Neural progenitor cell (in vitro differentiated cells): ENCODE measurements at regions not wholly inside any gene's neighbourhood (a gene's known extent, or its start where the extent isn't known, plus 50 kb on each side); places are given as distances from the start of the nearest gene placed in this dataset.

Experiments used
- EZH2phosphoT487 ChIP-seq: fragments of 200-600 bp; sonication (generic); IDR thresholded peaks from 2 replicates; pipeline ENCODE4 v1.6.1; 2017; ENCODE audit warnings: antibody characterized with exemption
- TF ChIP-seq, protein P1 (sequence below): fragments of 200-600 bp; sonication (generic); IDR thresholded peaks from 2 replicates; pipeline ENCODE4 v1.5.1; 2017; ENCODE audit warnings: antibody characterized with exemption, mild to moderate bottlenecking

DNA sequence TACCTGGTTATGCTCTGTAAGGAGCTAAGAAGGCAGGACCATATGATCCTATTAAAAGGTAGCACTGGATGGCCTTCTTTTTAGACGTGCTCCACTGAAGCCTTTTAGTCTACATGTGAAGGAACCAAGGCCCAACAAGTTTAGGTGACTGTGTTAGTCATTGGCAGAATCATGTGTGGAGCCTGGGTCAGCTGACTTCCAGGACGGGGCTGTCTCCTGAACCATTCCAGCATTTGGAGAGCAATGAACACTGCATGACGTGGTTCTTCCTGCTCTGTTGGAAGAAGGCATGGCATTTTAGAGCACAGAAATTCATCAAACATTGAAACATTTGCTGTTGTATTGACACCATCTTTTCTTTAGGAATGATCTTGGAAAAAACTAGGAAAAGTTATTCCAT is 87.8 kb upstream of the TIAM2 start:
- TF ChIP-seq, protein P1, sequence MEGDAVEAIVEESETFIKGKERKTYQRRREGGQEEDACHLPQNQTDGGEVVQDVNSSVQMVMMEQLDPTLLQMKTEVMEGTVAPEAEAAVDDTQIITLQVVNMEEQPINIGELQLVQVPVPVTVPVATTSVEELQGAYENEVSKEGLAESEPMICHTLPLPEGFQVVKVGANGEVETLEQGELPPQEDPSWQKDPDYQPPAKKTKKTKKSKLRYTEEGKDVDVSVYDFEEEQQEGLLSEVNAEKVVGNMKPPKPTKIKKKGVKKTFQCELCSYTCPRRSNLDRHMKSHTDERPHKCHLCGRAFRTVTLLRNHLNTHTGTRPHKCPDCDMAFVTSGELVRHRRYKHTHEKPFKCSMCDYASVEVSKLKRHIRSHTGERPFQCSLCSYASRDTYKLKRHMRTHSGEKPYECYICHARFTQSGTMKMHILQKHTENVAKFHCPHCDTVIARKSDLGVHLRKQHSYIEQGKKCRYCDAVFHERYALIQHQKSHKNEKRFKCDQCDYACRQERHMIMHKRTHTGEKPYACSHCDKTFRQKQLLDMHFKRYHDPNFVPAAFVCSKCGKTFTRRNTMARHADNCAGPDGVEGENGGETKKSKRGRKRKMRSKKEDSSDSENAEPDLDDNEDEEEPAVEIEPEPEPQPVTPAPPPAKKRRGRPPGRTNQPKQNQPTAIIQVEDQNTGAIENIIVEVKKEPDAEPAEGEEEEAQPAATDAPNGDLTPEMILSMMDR = no peak
- TF ChIP-seq EZH2phosphoT487 = no peak
